Kidney epithelial cell (primary cell): ENCODE measurements at regions not wholly inside any gene's neighbourhood (a gene's known extent, or its start where the extent isn't known, plus 50 kb on each side); places are given as distances from the start of the nearest gene placed in this dataset.
"Not testable (repeated sequence)": the region's sequence is repeated elsewhere in the genome, so short reads cannot be mapped to it uniquely, and the experiment has no call there.

Source experiments
- DNase-seq: peaks from one replicate; pipeline ENCODE4 v3.0.0-alpha.2; 2010; ENCODE audit warnings: low read depth
- H3K27me3 ChIP-seq: 2 replicates; pipeline ENCODE4 v1.6.0; 2011; ENCODE audit warnings: low read length; ENCODE audit not compliant: control insufficient read depth, insufficient read depth
- H3K36me3 ChIP-seq: 2 replicates; pipeline ENCODE4 v1.5.1; 2011; ENCODE audit warnings: low read length; ENCODE audit not compliant: control insufficient read depth, insufficient read depth
- H3K4me3 ChIP-seq: 2 replicates; pipeline ENCODE4 v1.5.1; 2011; ENCODE audit warnings: low read depth, mild to moderate bottlenecking, control low read depth, low read length
- TF ChIP-seq, protein P1 (sequence below): IDR thresholded peaks from 2 replicates; pipeline ENCODE4 v1.5.1; 2011; ENCODE audit warnings: mild to moderate bottlenecking, moderate library complexity, low read length, control low read depth, inconsistent platforms; ENCODE audit not compliant: insufficient read depth, poor library complexity, severe bottlenecking

DNA sequence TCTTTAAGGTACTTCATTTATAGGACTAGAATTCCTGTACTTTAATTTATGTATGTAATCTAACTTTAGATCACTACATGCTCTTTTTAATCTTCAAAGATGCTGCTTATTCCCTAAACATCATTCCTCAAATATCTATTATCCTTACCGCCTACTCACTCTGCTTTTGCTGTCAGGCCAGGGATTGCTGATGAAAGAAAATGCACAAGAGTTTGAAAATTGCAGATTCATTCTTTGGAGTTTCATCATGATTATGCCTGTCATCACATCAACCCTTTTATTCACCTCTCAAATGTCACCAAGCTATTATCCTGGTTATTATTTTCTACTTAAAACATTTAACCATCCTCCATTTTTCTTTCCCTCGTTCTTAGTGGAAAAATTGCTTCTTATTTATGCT lies 802.7 kb downstream of the METTL15 start:
- H3K4me3 ChIP-seq: no peak overlapping the region
- no peaks in the 10 kb centered on the region for H3K36me3 ChIP-seq
- TF ChIP-seq, protein P1, sequence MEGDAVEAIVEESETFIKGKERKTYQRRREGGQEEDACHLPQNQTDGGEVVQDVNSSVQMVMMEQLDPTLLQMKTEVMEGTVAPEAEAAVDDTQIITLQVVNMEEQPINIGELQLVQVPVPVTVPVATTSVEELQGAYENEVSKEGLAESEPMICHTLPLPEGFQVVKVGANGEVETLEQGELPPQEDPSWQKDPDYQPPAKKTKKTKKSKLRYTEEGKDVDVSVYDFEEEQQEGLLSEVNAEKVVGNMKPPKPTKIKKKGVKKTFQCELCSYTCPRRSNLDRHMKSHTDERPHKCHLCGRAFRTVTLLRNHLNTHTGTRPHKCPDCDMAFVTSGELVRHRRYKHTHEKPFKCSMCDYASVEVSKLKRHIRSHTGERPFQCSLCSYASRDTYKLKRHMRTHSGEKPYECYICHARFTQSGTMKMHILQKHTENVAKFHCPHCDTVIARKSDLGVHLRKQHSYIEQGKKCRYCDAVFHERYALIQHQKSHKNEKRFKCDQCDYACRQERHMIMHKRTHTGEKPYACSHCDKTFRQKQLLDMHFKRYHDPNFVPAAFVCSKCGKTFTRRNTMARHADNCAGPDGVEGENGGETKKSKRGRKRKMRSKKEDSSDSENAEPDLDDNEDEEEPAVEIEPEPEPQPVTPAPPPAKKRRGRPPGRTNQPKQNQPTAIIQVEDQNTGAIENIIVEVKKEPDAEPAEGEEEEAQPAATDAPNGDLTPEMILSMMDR: no peak
- DNase-seq: no peak
- H3K27me3 ChIP-seq: no peaks in the 10 kb centered on the region

DNA sequence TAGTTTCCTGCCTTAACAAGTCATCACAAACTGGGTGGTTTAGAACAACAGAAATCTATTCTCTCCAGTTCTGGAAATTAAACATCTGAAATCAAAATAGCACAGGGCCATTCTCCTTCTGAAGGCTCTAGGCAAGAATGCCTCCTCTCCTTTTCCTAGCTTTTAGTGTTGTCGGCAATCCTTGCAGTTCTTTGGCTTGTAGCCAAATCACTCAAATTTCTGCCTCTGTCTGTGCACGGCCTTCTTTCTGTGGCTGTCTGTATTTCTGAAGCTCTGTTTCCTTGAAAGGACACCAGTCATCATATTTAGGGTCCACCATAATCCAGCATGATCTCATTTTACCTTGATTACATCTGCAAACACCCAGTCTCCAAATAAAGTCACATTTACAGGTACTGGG lies 795.5 kb downstream of the METTL15 start:
- H3K27me3 ChIP-seq: no peaks in the 10 kb centered on the region
- no peak for DNase-seq
- no peak overlapping the region for H3K4me3 ChIP-seq
- TF ChIP-seq, protein P1: no peak
- no peaks in the 10 kb centered on the region for H3K36me3 ChIP-seq

- H3K36me3 ChIP-seq: no peaks in the 10 kb centered on the region
- H3K27me3 ChIP-seq: no peaks in the 10 kb centered on the region
- H3K4me3 ChIP-seq: no peak overlapping the region
- no peak for DNase-seq
- TF ChIP-seq, protein P1: no peak
Observed at GRCh38 chr11:28900427-28900826, 792.2 kb downstream of the METTL15 start.

DNA sequence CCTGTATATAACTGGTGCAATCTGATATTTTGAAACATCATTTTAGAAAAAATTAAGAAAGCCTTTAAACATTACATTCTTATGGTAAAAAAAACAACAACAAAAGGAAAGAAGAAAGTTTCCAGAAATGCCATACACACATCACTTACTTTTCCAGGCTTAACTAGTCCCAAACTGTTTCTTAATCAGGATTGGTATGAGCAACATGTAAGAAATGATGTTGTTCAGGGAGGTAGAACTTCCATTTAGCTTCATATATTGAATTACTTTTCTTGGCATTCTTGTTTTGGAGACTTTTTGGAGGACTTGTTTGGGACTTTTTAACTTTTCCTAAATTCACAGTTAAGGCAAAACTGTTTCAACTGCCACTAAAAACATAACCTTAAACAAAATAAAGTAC lies 791.5 kb downstream of the METTL15 start:
- Histone ChIP-seq H3K4me3 (no peak overlapping the region), H3K27me3 (no peaks in the 10 kb centered on the region), H3K36me3 (no peaks in the 10 kb centered on the region)
- TF ChIP-seq, protein P1: no peak
- no peak for DNase-seq

DNA sequence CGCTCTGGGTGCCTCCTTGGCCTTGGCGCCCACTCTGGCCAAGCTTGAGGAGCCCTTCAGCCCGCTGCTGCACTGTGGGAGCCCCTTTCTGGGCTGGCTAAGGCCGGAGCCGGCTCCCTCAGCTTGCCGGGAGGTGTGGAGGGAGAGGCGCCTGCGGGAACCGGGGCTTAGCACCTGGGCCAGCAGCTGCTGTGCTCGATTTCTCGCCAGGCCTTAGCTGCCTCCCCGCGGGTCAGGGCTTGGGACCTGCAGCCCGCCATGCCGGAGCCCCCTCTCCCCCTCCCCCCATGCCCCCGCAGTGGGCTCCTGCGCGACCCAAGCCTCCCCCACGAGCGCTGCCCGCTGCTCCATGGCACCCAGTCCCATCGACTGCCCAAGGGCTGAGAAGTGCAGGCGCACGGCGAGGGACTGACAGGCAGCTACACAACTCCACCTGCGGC lies 782.4 kb downstream of the METTL15 start:
- not testable (repeated sequence) for H3K36me3 ChIP-seq, H3K27me3 ChIP-seq, DNase-seq, H3K4me3 ChIP-seq

GRCh38 chr11:28887681-28888080 lies 779.5 kb downstream of the METTL15 start:
- no peak overlapping the region for H3K4me3 ChIP-seq
- no peaks in the 10 kb centered on the region for H3K36me3 ChIP-seq
- DNase-seq: no peak
- H3K27me3 ChIP-seq: no peaks in the 10 kb centered on the region
- TF ChIP-seq, protein P1: no peak

- no peak overlapping the region for H3K4me3 ChIP-seq
- H3K27me3 ChIP-seq: no peaks in the 10 kb centered on the region
- no peak for DNase-seq
- H3K36me3 ChIP-seq: no peaks in the 10 kb centered on the region
- TF ChIP-seq, protein P1: no peak
Observed at GRCh38 chr11:28879869-28880268, 771.7 kb downstream of the METTL15 start.
